Astrocyte of the cerebellum (primary cell): ENCODE measurements at regions not wholly inside any gene's neighbourhood (a gene's known extent, or its start where the extent isn't known, plus 50 kb on each side); places are given as distances from the start of the nearest gene placed in this dataset.

Experiments used
- DNase-seq: peaks from one replicate; pipeline ENCODE4 v3.0.0-alpha.2; 2011; ENCODE audit warnings: low read depth
- H3K4me3 ChIP-seq: 2 replicates; pipeline ENCODE4 v1.5.1; 2011; ENCODE audit warnings: mild to moderate bottlenecking, low read depth, low read length, moderate library complexity
- CTCF ChIP-seq: IDR thresholded peaks from 2 replicates; pipeline ENCODE4 v1.5.1; 2012; ENCODE audit warnings: low read length, low read depth, moderate library complexity, mild to moderate bottlenecking; ENCODE audit errors: missing control alignments
- in situ Hi-C: cut with HindIII; loops from 2 replicates; pipeline ENCODE4 v1.10.0; 2017; ENCODE audit warnings: low sequenced_read_pairs

- TF ChIP-seq CTCF, result no peak
- no peak for DNase-seq
- in situ Hi-C loops, result no loop called here
- no peak overlapping the region for H3K4me3 ChIP-seq
Measured at GRCh38 chr6:65814071-65814470, 107.0 kb upstream of the EYS start.

- in situ Hi-C loops, result no loop called here
Measured at GRCh38 chr6:65803186-65803585, 96.2 kb upstream of the EYS start.

GRCh38 chr6:65799389-65799788 is 92.4 kb upstream of the EYS start:
- DNase-seq, result no peak
- no peak overlapping the region for H3K4me3 ChIP-seq
- TF ChIP-seq CTCF, result no peak
- in situ Hi-C loops, result no loop called here

More at GRCh38 chr6:65803186-65803585, 96.2 kb upstream of the EYS start:
- TF ChIP-seq CTCF, result no peak
- H3K4me3 ChIP-seq, result no peak overlapping the region
- DNase-seq, result no peak

- in situ Hi-C loops, result no loop called here
- DNase-seq, result no peak
- TF ChIP-seq CTCF, result no peak
- no peak overlapping the region for H3K4me3 ChIP-seq
Measured at GRCh38 chr6:65798280-65799014, 91.4 kb upstream of the EYS start.

- TF ChIP-seq CTCF, result no peak
- DNase-seq, result no peak
- in situ Hi-C loops, result no loop called here
- H3K4me3 ChIP-seq, result no peak overlapping the region
Measured at GRCh38 chr6:65790666-65791065, 83.6 kb upstream of the EYS start.

- H3K4me3 ChIP-seq, result no peak overlapping the region
- TF ChIP-seq CTCF, result no peak
- DNase-seq, result no peak
- in situ Hi-C loops, result no loop called here
Measured at GRCh38 chr6:65787787-65788186, 80.8 kb upstream of the EYS start.
